GM06990 (cell line): ENCODE measurements at regions not wholly inside any gene's neighbourhood (a gene's known extent, or its start where the extent isn't known, plus 50 kb on each side); places are given as distances from the start of the nearest gene placed in this dataset.
A peak's percentile ranks its signal among the peaks of the same experiment; 100 is the strongest.
"Not testable (repeated sequence)": the region's sequence is repeated elsewhere in the genome, so short reads cannot be mapped to it uniquely, and the experiment has no call there.

Experiments used
- DNase-seq: peaks from one replicate; pipeline ENCODE4 v3.0.0-alpha.2; 2011; ENCODE audit not compliant: insufficient read length; ENCODE audit errors: extremely low read depth
- H3K27me3 ChIP-seq: replicated peaks from 2 replicates; pipeline ENCODE4 v1.6.0; 2011; ENCODE audit warnings: low read length; ENCODE audit not compliant: control insufficient read depth, insufficient read depth
- H3K36me3 ChIP-seq: 2 replicates; pipeline ENCODE4 v1.5.1; 2011; ENCODE audit warnings: low read length; ENCODE audit not compliant: control insufficient read depth, insufficient read depth
- H3K4me3 ChIP-seq: replicated peaks from 2 replicates; pipeline ENCODE4 v1.5.1; 2011; ENCODE audit warnings: low read depth, mild to moderate bottlenecking, control low read depth, low read length
- CTCF ChIP-seq: IDR thresholded peaks from 2 replicates; pipeline ENCODE4 v1.5.1; 2011; ENCODE audit warnings: low read length, control low read depth, mild to moderate bottlenecking, inconsistent platforms; ENCODE audit not compliant: insufficient read depth, poor library complexity, severe bottlenecking

GRCh38 chr1:173356191-173356762 is 120.9 kb upstream of the PRDX6 start:
- Histone ChIP-seq H3K36me3 (no peaks in the 10 kb centered on the region), H3K4me3 (no peak overlapping the region), H3K27me3 (no peaks in the 10 kb centered on the region)
- peak; percentile 43 for DNase-seq
- no peak for TF ChIP-seq CTCF

GRCh38 chr1:173360487-173361063 is 116.6 kb upstream of the PRDX6 start:
- H3K27me3 ChIP-seq = no peaks in the 10 kb centered on the region
- H3K36me3 ChIP-seq = no peaks in the 10 kb centered on the region
- TF ChIP-seq CTCF = no peak
- no peak overlapping the region for H3K4me3 ChIP-seq
- DNase-seq = no peak

- H3K36me3 ChIP-seq = no peaks in the 10 kb centered on the region
- H3K4me3 ChIP-seq = no peak overlapping the region
- no peak for DNase-seq
- no peak for TF ChIP-seq CTCF
- no peaks in the 10 kb centered on the region for H3K27me3 ChIP-seq
Measured at GRCh38 chr1:173362543-173362942, 114.6 kb upstream of the PRDX6 start.

GRCh38 chr1:173364827-173365226 is 112.3 kb upstream of the PRDX6 start:
- no peaks in the 10 kb centered on the region for H3K27me3 ChIP-seq
- TF ChIP-seq CTCF = no peak
- H3K4me3 ChIP-seq = no peak overlapping the region
- H3K36me3 ChIP-seq = no peaks in the 10 kb centered on the region
- no peak for DNase-seq

- no peaks in the 10 kb centered on the region for H3K27me3 ChIP-seq
- DNase-seq = no peak
- no peak for TF ChIP-seq CTCF
- H3K36me3 ChIP-seq = no peaks in the 10 kb centered on the region
- H3K4me3 ChIP-seq = no peak overlapping the region
Measured at GRCh38 chr1:173365341-173365740, 111.8 kb upstream of the PRDX6 start.

- DNase-seq = no peak
- Histone ChIP-seq H3K36me3 (no peaks in the 10 kb centered on the region), H3K27me3 (no peaks in the 10 kb centered on the region), H3K4me3 (no peak overlapping the region)
- no peak for TF ChIP-seq CTCF
Measured at GRCh38 chr1:173367136-173367535, 110.0 kb upstream of the PRDX6 start.

- not testable (repeated sequence) for H3K27me3 ChIP-seq, H3K4me3 ChIP-seq, H3K36me3 ChIP-seq, DNase-seq
Measured at GRCh38 chr1:173370586-173370985, 106.5 kb upstream of the PRDX6 start.

GRCh38 chr1:173376065-173376464 is 101.1 kb upstream of the PRDX6 start:
- H3K36me3 ChIP-seq, H3K27me3 ChIP-seq, H3K4me3 ChIP-seq, DNase-seq: not testable (repeated sequence)
